OCI-LY1 (cell line): ENCODE measurements at regions not wholly inside any gene's neighbourhood (a gene's known extent, or its start where the extent isn't known, plus 50 kb on each side); places are given as distances from the start of the nearest gene placed in this dataset.

ENCODE experiments used
- H2AFZ ChIP-seq: fragments of 200-600 bp; sonication (generic), shearing (Covaris generic); 2 replicates; pipeline ENCODE4 v1.6.0; 2014; ENCODE audit warnings: antibody characterized with exemption, mild to moderate bottlenecking, low read length
- H3F3A ChIP-seq: fragments of 200-600 bp; sonication (generic), shearing (Covaris generic); 2 replicates; pipeline ENCODE4 v1.6.0; 2014; ENCODE audit warnings: mild to moderate bottlenecking, antibody characterized with exemption, low read length, moderate library complexity; ENCODE audit not compliant: insufficient read depth
- H3K27ac ChIP-seq: fragments of 200-600 bp; sonication (generic); 2 replicates; pipeline ENCODE4 v1.5.1; 2014; ENCODE audit warnings: low read length, mixed run types, mild to moderate bottlenecking, low read depth; ENCODE audit not compliant: poor library complexity, severe bottlenecking
- H3K27me3 ChIP-seq: fragments of 200-600 bp; sonication (generic); 2 replicates; pipeline ENCODE4 v1.6.0; 2014; ENCODE audit warnings: antibody characterized with exemption, mild to moderate bottlenecking, low read length, moderate library complexity; ENCODE audit not compliant: insufficient read depth
- H3K36me3 ChIP-seq: fragments of 200-600 bp; sonication (generic); 2 replicates; pipeline ENCODE4 v1.6.1; 2014; ENCODE audit warnings: mild to moderate bottlenecking, antibody characterized with exemption, low read length, moderate library complexity, mixed read lengths; ENCODE audit not compliant: insufficient read depth
- H3K4me1 ChIP-seq: fragments of 200-600 bp; sonication (generic); 2 replicates; pipeline ENCODE4 v1.5.1; 2014; ENCODE audit warnings: mild to moderate bottlenecking, low read length, moderate library complexity; ENCODE audit not compliant: insufficient read depth, severe bottlenecking
- H3K4me2 ChIP-seq: fragments of 200-600 bp; sonication (generic), shearing (Covaris generic); 2 replicates; pipeline ENCODE4 v1.6.1; 2014; ENCODE audit warnings: low read length
- H3K4me3 ChIP-seq: fragments of 200-600 bp; sonication (generic); 2 replicates; pipeline ENCODE4 v1.5.1; 2014; ENCODE audit warnings: low read length, low read depth, mild to moderate bottlenecking, mixed read lengths; ENCODE audit not compliant: poor library complexity, severe bottlenecking
- H3K79me2 ChIP-seq: fragments of 200-600 bp; shearing (Covaris generic); 2 replicates; pipeline ENCODE4 v1.6.1; 2016; ENCODE audit warnings: mixed run types, low read length, mixed read lengths; ENCODE audit not compliant: insufficient read depth
- H3K9ac ChIP-seq: fragments of 200-600 bp; sonication (generic), shearing (Covaris generic); 2 replicates; pipeline ENCODE4 v1.6.1; 2014; ENCODE audit warnings: mild to moderate bottlenecking, low read length, mixed read lengths
- H3K9me2 ChIP-seq: fragments of 200-600 bp; sonication (generic), shearing (Covaris generic); 2 replicates; pipeline ENCODE4 v1.6.1; 2014; ENCODE audit warnings: low read depth, mild to moderate bottlenecking, low read length, mixed read lengths
- H3K9me3 ChIP-seq: fragments of 200-600 bp; shearing (Covaris generic); 2 replicates; pipeline ENCODE4 v1.6.1; 2014; ENCODE audit warnings: low read length, mixed read lengths
- H4K20me1 ChIP-seq: fragments of 200-600 bp; sonication (generic), shearing (Covaris generic); 2 replicates; pipeline ENCODE4 v1.6.0; 2016; ENCODE audit warnings: mild to moderate bottlenecking, low read length; ENCODE audit not compliant: insufficient read depth
- CTCF ChIP-seq: fragments of 200-600 bp; sonication (generic), shearing (Covaris generic); IDR thresholded peaks from 2 replicates; pipeline ENCODE4 v1.5.1; 2017; ENCODE audit warnings: mild to moderate bottlenecking, antibody characterized with exemption, low read length, moderate library complexity, mixed read lengths
- EZH2 ChIP-seq: fragments of 200-600 bp; sonication (generic), shearing (Covaris generic); IDR thresholded peaks from 2 replicates; pipeline ENCODE4 v1.8.0; 2017; ENCODE audit warnings: borderline replicate concordance, mixed run types, mild to moderate bottlenecking, antibody characterized with exemption, low read length, moderate library complexity, mixed read lengths

GRCh38 chrX:149370097-149370496 lies 135.0 kb downstream of the IDS start:
- H3K27ac ChIP-seq, result no peak overlapping the region
- H3K4me3 ChIP-seq, result no peak overlapping the region
- no peak overlapping the region for H3K4me2 ChIP-seq
- no peaks in the 10 kb centered on the region for H3K9me2 ChIP-seq
- no peaks in the 10 kb centered on the region for H4K20me1 ChIP-seq
- no peaks in the 10 kb centered on the region for H3K36me3 ChIP-seq
- no peaks in the 10 kb centered on the region for H3K4me1 ChIP-seq
- TF ChIP-seq EZH2 (no peak), CTCF (no peak)
- no peaks in the 10 kb centered on the region for H3K79me2 ChIP-seq
- no peaks in the 10 kb centered on the region for H3F3A ChIP-seq
- H3K9ac ChIP-seq, result no peak overlapping the region
- H3K27me3 ChIP-seq, result no peaks in the 10 kb centered on the region
- H2AFZ ChIP-seq, result no peak overlapping the region
- no peaks in the 10 kb centered on the region for H3K9me3 ChIP-seq

- H3K9ac ChIP-seq, result no peak overlapping the region
- H3K4me1 ChIP-seq, result no peaks in the 10 kb centered on the region
- H3K4me3 ChIP-seq, result no peak overlapping the region
- no peak overlapping the region for H3K27ac ChIP-seq
- H3K27me3 ChIP-seq, result no peaks in the 10 kb centered on the region
- no peaks in the 10 kb centered on the region for H3K9me3 ChIP-seq
- TF ChIP-seq CTCF (no peak), EZH2 (no peak)
- no peaks in the 10 kb centered on the region for H4K20me1 ChIP-seq
- H3K36me3 ChIP-seq, result no peaks in the 10 kb centered on the region
- H3K4me2 ChIP-seq, result no peak overlapping the region
- H3F3A ChIP-seq, result no peaks in the 10 kb centered on the region
- H2AFZ ChIP-seq, result no peak overlapping the region
- no peaks in the 10 kb centered on the region for H3K79me2 ChIP-seq
- no peaks in the 10 kb centered on the region for H3K9me2 ChIP-seq
These were observed 139.6 kb downstream of the IDS start for GRCh38 chrX:149365552-149365951.

GRCh38 chrX:149365061-149365460 lies 140.0 kb downstream of the IDS start:
- Histone ChIP-seq H2AFZ (no peak overlapping the region), H3K27ac (no peak overlapping the region), H3K9me2 (no peaks in the 10 kb centered on the region), H3K9me3 (no peaks in the 10 kb centered on the region), H4K20me1 (no peaks in the 10 kb centered on the region), H3K9ac (no peak overlapping the region), H3F3A (no peaks in the 10 kb centered on the region), H3K79me2 (no peaks in the 10 kb centered on the region), H3K27me3 (no peaks in the 10 kb centered on the region), H3K4me3 (no peak overlapping the region), H3K36me3 (no peaks in the 10 kb centered on the region), H3K4me2 (no peak overlapping the region), H3K4me1 (no peaks in the 10 kb centered on the region)
- TF ChIP-seq EZH2 (no peak), CTCF (no peak)
